ENCODE measurements at regions not wholly inside any gene's neighbourhood (a gene's known extent, or its start where the extent isn't known, plus 50 kb on each side); places are given as distances from the start of the nearest gene placed in this dataset.

DNA sequence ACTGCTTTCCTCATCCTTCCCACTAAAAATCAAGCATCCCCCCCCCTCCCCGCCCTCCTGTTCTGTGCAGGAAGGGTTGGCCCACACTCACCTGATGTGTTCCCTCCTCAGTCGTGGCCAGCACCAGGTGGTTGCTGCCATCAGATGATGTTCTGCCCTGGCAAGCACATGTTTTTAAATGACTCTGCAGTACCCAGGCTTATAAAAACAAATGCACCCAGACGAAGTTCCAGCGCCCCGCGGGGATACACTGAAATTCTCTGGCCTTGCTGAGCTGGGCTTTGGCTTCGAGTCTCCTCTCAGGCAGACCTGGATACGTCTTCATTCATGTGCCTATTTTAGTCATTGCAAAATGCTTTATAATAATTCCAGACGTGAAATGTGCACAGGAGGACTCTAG is 316.3 kb downstream of the DLEU7 start:
- peak; percentile 73 for ATAC-seq (ENCODE audit: low read depth)
- intact Hi-C loops (cut with micrococcal nuclease), result loop anchor here (5.0 kb wide), 1 partner anchor 65 kb away; no protein-coding TSS in a partner anchor

More for the DNA sequence above, 316.3 kb downstream of the DLEU7 start:
- ChIA-PET CTCF (interaction anchor here (1.5 to 1.9 kb wide), 3 partner anchors 15 to 551 kb away, joined by 5 to 10 read pairs (median 7); no protein-coding TSS in a partner anchor), POLR2A (interaction anchor here (0.6 to 1.2 kb wide), 2 partner anchors 272 to 402 kb away, joined by 3 to 4 read pairs; no protein-coding TSS in a partner anchor)
- DNase-seq, result peak; percentile 29
- Histone ChIP-seq H3K4me1 (ENCODE audit: control insufficient read depth in 2 of 2, insufficient read depth in 2 of 2, low read length in 2 of 2) (peaks cover 24 to 25% of the 10 kb centered on the region in 2 donors), H3K9me3 (ENCODE audit: control extremely low read depth in 1 of 3, control insufficient read depth in 2 of 3, insufficient read depth in 1 of 3, low read length in 2 of 3) (no peaks in the 10 kb centered on the region), H3K4me2 (replicated peaks; ENCODE audit: low read depth, low read length, poor library complexity, severe bottlenecking) (peak overlapping the region; percentile 25), H3K9ac (ENCODE audit: low read length) (no peak overlapping the region), H3K36me3 (replicated peaks in 1 of 2; ENCODE audit: control extremely low read depth in 1 of 2, control insufficient read depth in 1 of 2, extremely low read depth in 1 of 2, insufficient read depth in 2 of 2, low read length in 1 of 2) (no peaks in the 10 kb centered on the region), H3K27ac (ENCODE audit: low read length in 2 of 2) (no peak overlapping the region), H3K27me3 (replicated peaks in 1 of 4; ENCODE audit: control extremely low read depth in 1 of 4, control insufficient read depth in 3 of 4, insufficient read depth in 4 of 4, low read length in 3 of 4) (no peaks in the 10 kb centered on the region), H3K4me3 (ENCODE audit: control extremely low read depth in 1 of 5, extremely low read depth in 1 of 5, insufficient read depth in 1 of 5, low read depth in 2 of 5, low read length in 4 of 5) (no peak overlapping the region), H2AFZ (ENCODE audit: insufficient read depth, low read depth, low read length, poor library complexity, severe bottlenecking) (peak overlapping the region; percentile 55), H3K79me2 (ENCODE audit: control insufficient read depth, insufficient read depth, low read length) (no peaks in the 10 kb centered on the region), H4K20me1 (ENCODE audit: control insufficient read depth, insufficient read depth, low read length, poor library complexity, severe bottlenecking) (no peaks in the 10 kb centered on the region)
- peak overlapping the region; percentile 47 for H3K27ac Mint-ChIP-seq
- WGBS (ENCODE audit: insufficient coverage), result 37% methylated on average over 6 of the region's 9 CpGs
- peaks cover 34% of the 10 kb centered on the region for H3K4me1 Mint-ChIP-seq
- no peak for TF ChIP-seq EZH2 (IDR thresholded peaks at IDR 0.05; ENCODE audit: borderline replicate concordance, insufficient read depth, low read depth, low read length, poor library complexity, severe bottlenecking)
- TF ChIP-seq, protein P1, sequence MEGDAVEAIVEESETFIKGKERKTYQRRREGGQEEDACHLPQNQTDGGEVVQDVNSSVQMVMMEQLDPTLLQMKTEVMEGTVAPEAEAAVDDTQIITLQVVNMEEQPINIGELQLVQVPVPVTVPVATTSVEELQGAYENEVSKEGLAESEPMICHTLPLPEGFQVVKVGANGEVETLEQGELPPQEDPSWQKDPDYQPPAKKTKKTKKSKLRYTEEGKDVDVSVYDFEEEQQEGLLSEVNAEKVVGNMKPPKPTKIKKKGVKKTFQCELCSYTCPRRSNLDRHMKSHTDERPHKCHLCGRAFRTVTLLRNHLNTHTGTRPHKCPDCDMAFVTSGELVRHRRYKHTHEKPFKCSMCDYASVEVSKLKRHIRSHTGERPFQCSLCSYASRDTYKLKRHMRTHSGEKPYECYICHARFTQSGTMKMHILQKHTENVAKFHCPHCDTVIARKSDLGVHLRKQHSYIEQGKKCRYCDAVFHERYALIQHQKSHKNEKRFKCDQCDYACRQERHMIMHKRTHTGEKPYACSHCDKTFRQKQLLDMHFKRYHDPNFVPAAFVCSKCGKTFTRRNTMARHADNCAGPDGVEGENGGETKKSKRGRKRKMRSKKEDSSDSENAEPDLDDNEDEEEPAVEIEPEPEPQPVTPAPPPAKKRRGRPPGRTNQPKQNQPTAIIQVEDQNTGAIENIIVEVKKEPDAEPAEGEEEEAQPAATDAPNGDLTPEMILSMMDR (IDR thresholded peaks at IDR 0.05), result no peak
- H3K4me3 Mint-ChIP-seq, result peak overlapping the region; percentile 7
- no peaks in the 10 kb centered on the region for H3K9me3 Mint-ChIP-seq (ENCODE audit: insufficient read depth)
- H3K27me3 Mint-ChIP-seq, result no peaks in the 10 kb centered on the region
